ENCODE measurements at regions not wholly inside any gene's neighbourhood (a gene's known extent, or its start where the extent isn't known, plus 50 kb on each side); places are given as distances from the start of the nearest gene placed in this dataset.

DNA sequence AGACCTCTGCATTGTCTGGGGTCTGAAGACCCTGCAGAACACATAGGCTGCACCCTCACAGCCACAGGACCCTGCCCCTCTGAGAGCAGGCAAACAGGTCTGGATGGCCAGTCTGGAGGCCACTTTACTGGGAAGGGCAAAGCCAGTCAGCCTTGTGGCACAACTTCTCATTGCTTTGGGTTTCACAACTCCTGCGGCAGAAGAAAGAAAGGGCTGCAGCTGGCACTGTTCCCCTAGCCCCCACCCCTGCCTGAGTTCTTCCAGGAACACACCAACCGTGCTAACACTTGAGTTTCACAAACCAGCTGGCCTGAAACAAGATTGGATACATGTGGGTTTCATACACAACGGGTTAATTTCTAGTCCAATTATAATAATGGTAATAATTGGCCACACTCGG lies 276.5 kb upstream of the MGAT5 start:
- H3K9me3 ChIP-seq, result no peaks in the 10 kb centered on the region
- no peak for TF ChIP-seq CTCF (IDR thresholded peaks at IDR 0.05)
- H3K4me3 ChIP-seq, result no peak overlapping the region
- H3K4me1 ChIP-seq, result peaks cover 0 to 3% of the 10 kb centered on the region in 2 donors
- no peak for DNase-seq (ENCODE audit: low spot score in 2 of 2)
- H3K36me3 ChIP-seq, result no peaks in the 10 kb centered on the region
- H3K27ac ChIP-seq, result no peak overlapping the region
- intact Hi-C loops (cut with DNase I), result no loop called here
- H3K27me3 ChIP-seq, result no peaks in the 10 kb centered on the region

GRCh38 chr2:133982256-133982655 lies 271.6 kb upstream of the MGAT5 start:
- intact Hi-C loops (cut with DNase I), result no loop called here
- Histone ChIP-seq H3K36me3 (no peaks in the 10 kb centered on the region), H3K27ac (no peak overlapping the region), H3K4me1 (no peaks in the 10 kb centered on the region), H3K9me3 (no peaks in the 10 kb centered on the region), H3K4me3 (no peak overlapping the region), H3K27me3 (no peaks in the 10 kb centered on the region)
- TF ChIP-seq CTCF (IDR thresholded peaks at IDR 0.05), result no peak
- DNase-seq (ENCODE audit: low spot score in 2 of 2), result no peak

DNA sequence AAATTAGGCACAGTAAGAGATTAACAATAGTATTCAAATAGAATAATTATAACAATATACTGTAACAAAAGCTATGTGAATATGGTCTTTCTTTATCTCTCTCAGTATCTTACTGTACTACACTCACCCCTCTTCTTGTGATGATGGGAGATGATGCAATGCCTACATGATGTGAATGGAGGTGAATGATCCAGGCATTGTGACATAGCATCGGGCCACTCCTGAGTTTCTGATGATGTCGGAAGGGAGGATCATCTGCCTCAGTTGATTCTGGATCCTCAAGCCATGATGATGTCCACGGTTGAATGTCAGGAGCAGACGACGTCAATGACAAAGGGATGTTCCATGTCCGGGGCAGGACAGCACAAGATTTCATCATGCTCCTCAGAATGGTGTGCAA lies 268.3 kb upstream of the MGAT5 start:
- DNase-seq (ENCODE audit: low spot score in 2 of 2), result no peak
- no peaks in the 10 kb centered on the region for H3K27me3 ChIP-seq
- no peaks in the 10 kb centered on the region for H3K9me3 ChIP-seq
- H3K4me3 ChIP-seq, result no peak overlapping the region
- no peak for TF ChIP-seq CTCF (IDR thresholded peaks at IDR 0.05)
- no peaks in the 10 kb centered on the region for H3K4me1 ChIP-seq
- intact Hi-C loops (cut with DNase I), result no loop called here
- H3K36me3 ChIP-seq, result no peaks in the 10 kb centered on the region
- no peak overlapping the region for H3K27ac ChIP-seq

GRCh38 chr2:133986081-133986837 lies 267.6 kb upstream of the MGAT5 start:
- DNase-seq (ENCODE audit: low spot score in 2 of 2), result no peak
- H3K4me3 ChIP-seq, result no peak overlapping the region
- intact Hi-C loops (cut with DNase I), result no loop called here

GRCh38 chr2:133986881-133987795 lies 266.7 kb upstream of the MGAT5 start:
- TF ChIP-seq CTCF (IDR thresholded peaks at IDR 0.05), result no peak
- Histone ChIP-seq H3K4me1 (no peaks in the 10 kb centered on the region), H3K36me3 (no peaks in the 10 kb centered on the region), H3K27ac (no peak overlapping the region), H3K9me3 (no peaks in the 10 kb centered on the region), H3K27me3 (no peaks in the 10 kb centered on the region), H3K4me3 (no peak overlapping the region)
- DNase-seq (ENCODE audit: low spot score in 2 of 2), result no peak
- intact Hi-C loops (cut with DNase I), result no loop called here

More at GRCh38 chr2:133986081-133986837, 267.6 kb upstream of the MGAT5 start:
- Histone ChIP-seq H3K36me3 (no peaks in the 10 kb centered on the region), H3K4me1 (no peaks in the 10 kb centered on the region), H3K27me3 (no peaks in the 10 kb centered on the region), H3K27ac (no peak overlapping the region), H3K9me3 (no peaks in the 10 kb centered on the region)
- no peak for TF ChIP-seq CTCF (IDR thresholded peaks at IDR 0.05)
